NCI-H1436 treated with DMSO at 0.1 percent for 48 hours (cell line): ENCODE measurements at regions not wholly inside any gene's neighbourhood (a gene's known extent, or its start where the extent isn't known, plus 50 kb on each side); places are given as distances from the start of the nearest gene placed in this dataset.

Experiments used
- DNase-seq: peaks from one replicate; lab custom pipeline; 2025; lab: John Stamatoyannopoulos, UW

DNA sequence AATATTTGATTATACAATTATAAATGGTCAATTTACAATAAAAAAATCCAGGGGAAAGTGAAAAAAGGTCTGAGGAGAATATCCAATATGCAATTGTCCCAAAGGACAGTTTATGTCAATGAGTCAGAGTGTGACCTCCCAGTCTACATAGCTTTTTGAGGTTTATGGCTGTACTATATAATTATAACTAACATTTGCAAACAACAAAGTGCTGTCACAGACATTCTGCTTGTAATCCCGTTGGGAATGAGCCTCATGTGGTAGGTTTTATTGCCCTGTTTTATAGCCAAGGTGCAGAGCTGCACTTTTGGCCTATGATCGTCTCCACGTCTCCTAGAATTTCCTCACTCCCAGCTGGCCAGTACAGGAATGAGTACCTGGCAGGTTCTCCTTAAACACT lies 103.8 kb downstream of the ADSS2 start:
- no peak for DNase-seq

DNA sequence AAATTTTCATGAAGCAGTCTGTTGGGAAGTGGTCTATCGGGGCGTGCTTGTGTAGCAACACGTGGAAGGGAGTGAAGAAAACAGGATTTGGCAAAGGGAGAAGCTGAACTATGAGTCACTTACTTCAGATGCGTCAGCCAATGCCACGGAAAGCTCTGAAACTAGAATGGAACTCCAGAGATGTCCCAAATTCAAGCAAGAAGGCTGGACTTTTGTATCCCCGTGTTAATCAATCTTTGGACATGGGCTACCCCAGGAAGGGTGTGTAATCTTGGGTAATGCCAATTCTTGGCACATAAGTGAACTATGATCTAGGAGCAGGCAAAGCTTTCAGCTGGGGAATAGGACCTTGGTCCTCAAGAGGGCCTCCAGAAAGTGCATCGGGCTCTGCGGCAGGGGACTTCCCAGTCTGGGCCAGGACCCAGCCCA lies 102.6 kb downstream of the ADSS2 start:
- DNase-seq: no peak

DNA sequence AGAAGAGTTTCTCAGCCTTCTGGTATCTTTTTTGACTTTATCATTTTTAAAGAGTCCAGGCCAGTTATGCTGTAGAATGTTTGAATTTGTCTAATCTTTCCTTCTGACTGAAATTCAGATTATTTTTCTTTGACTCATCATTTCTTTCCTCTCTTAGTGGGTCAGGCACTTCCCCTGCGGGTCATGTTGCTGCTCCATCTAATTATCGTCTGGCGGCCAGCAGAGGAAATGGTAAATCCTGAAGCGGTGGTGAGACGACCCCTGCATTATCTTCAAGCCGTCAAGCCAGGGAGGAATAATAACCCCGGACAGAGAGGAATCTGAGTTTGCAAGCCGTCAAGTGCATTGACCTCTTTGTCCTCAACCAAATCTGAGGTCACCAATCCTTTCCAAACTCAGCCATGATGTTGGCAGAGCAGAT lies 102.1 kb downstream of the ADSS2 start:
- no peak for DNase-seq

DNA sequence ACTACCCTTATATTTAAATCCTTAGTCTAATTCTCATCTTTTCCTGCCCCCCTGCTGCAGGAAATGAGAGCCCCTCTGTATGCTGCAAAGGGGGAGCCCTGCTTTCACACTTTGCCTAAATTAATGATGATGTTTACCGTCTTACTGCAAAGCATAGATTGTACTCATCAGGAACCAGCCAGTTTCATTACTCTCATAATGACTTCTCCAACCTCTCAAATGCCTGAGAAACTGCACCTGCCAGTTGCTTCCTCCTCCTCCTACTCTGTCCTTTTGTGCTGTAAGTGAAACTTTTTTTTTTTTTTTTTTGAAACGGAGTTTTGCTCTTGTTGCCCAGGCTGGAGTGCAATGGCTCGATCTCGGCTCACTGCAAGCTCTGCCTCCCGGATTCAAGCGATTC lies 101.7 kb downstream of the ADSS2 start:
- DNase-seq: peak; percentile 24

DNA sequence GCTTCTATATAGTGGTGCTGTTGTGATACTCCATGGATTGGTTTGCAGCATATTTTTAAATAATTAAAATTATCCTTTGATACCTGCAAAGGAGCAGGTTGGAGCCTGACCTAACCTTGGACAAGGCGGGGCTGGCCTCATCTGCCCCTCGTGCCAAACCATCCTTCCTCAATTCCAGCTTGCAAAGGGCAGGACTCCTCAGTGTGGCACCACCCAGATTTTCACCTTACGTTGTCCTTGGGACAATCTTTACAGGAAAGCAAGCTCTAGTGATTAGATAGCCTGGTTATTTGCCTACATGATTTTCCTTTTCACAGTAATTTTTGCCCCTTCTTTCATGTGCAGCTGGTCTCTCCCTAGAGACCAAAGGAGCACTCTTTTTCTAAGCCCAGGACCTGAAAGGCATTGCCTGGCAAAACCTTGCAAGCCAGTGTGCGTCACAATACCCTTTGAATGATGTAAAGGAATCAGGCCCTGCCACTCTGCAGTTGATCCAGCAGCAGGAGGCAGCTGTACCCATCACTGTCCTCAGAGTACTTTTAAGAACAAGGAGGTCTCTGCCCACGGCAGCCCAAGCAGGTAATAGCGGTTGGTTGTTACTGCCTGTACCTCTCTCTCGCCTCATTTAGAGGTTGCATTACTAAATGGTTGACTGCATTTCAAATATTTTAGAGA lies 99.4 kb downstream of the ADSS2 start:
- DNase-seq: no peak

DNA sequence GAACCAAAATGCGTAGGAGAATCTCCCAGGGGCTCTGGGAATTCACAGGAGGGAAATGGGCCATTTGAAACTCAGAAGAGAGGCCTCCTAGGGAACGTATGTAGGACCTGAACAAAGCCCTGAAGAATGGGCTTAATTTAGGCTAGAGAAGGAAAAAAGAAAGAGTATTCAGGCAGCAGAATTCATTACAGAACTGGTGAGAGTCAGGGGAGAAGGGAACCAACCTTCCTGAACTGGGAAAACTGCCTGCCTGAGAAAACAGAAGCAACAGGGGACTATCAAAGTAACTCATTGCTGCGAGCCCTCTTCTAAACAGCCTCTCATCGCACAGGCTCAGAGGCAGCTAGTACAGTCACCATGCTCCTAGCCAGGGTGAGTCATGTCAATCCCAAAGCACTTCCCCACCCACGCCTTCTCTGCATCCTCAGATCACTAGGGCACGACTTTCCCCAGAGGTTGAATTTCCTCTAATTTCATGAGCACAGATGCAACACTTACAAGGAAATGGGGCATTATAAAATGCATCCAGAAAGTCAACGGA lies 98.1 kb downstream of the ADSS2 start:
- DNase-seq: peak; percentile 57

DNA sequence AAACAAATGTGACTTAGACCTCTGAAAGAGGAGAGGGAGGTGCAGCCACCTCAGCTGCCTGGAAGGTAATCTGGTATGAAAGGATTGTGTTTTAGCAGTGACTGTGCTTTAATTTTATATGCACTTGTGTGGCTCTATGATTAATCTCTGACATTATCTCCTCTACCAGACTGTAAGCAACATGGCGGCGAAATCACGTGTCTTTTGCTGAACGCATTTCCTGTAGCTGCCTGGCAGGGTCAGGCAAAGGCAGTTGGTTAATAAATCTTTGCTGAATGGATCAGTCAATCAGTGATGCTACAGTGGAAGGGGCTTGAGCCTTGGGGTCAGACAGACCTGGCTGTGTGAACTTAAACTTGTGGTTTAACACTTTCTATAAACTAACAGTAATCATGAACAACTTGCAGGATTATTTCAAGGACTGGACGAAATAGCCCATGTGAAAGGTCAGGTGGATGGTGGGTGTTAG lies 96.9 kb downstream of the ADSS2 start:
- no peak for DNase-seq

DNA sequence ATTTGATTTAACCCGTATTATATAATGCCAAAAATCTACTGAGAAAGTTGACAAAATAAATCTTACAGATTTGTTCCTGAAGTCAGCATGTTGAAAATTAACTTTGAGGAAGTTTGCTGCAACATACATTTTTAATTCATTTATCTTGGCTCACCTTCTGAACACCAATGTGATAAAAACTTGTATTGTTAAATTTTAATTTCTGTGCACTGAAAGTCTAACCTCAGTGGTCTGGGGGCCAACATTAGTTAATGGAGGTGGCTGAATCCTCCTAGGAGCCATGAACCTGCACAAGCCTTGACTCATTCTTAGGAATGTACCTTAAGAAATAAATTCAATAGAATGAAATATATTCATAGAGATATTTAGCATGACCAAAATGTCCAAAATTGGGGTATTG lies 95.3 kb downstream of the ADSS2 start:
- no peak for DNase-seq
